ENCODE measurements at regions not wholly inside any gene's neighbourhood (a gene's known extent, or its start where the extent isn't known, plus 50 kb on each side); places are given as distances from the start of the nearest gene placed in this dataset.

DNA sequence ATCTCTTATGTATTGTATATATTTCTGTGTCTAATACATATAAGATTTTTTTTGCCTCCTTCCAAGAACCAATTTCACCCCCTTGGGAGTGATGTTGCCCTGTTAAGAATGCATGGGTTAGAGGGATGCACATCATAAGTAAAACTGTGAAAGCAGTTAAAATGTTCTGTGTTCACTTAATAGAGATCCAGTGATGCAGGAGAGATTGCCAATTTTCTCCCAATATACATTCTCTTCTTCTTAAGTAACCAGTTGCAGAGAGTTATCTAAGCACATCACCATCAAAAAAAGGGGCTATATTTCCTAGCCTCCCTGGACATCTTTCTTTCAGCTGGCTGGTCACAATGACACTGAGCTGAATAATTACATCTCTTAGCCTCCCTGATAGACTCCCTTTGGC lies 307.0 kb downstream of the OSTF1 start:
- no peak overlapping the region for H3K4me3 ChIP-seq (replicated peaks in 1 of 3; ENCODE audit: insufficient read depth in 1 of 3, low read depth in 2 of 3, low read length in 3 of 3)
- H2AFZ ChIP-seq (ENCODE audit: low read length): no peak overlapping the region
- intact Hi-C loops (cut with micrococcal nuclease; ENCODE audit: unreplicated experiment) (no loop called here), in situ Hi-C loops (cut with HindIII; ENCODE audit: extremely low pct_ligation_motif_present, low pct_unique_long_range_greater_than_20kb) (no loop called here)
- POLR2A ChIA-PET: no interaction called here
- H3K27me3 ChIP-seq (ENCODE audit: control insufficient read depth in 1 of 2, insufficient read depth in 2 of 2, low read length in 2 of 2): no peaks in the 10 kb centered on the region
- ATAC-seq: no peak
- no peak for FAIRE-seq
- H3K9ac ChIP-seq (ENCODE audit: insufficient read depth, low read depth, low read length): no peak overlapping the region
- no peak overlapping the region for H3K27ac ChIP-seq (ENCODE audit: extremely low read length, insufficient read depth, low read length)
- no peaks in the 10 kb centered on the region for H4K20me1 ChIP-seq (ENCODE audit: insufficient read depth, low read length)
- DNase-seq (ENCODE audit: low spot score): no peak
- no peaks in the 10 kb centered on the region for H3K36me3 ChIP-seq (replicated peaks in 1 of 2; ENCODE audit: control insufficient read depth in 1 of 2, insufficient read depth in 2 of 2, low read length in 2 of 2)
- no peak overlapping the region for H3K4me2 ChIP-seq (ENCODE audit: low read depth, low read length)
- no peaks in the 10 kb centered on the region for H3K9me3 ChIP-seq (ENCODE audit: low read length)
- no peaks in the 10 kb centered on the region for H3K4me1 ChIP-seq (ENCODE audit: insufficient read depth, low read length)
- no peaks in the 10 kb centered on the region for H3K79me2 ChIP-seq (ENCODE audit: insufficient read depth, low read length)
- no TSS peak for BruUV-seq (replicated peaks)
- no peak for TF ChIP-seq JDP2 (CRISPR knock-in tag; IDR thresholded peaks at IDR 0.05; ENCODE audit: borderline replicate concordance)
- no peak for TF ChIP-seq ZNF296 (CRISPR knock-in tag; conservative IDR thresholded peaks at IDR 0.05)
- TF ChIP-seq, protein P1, sequence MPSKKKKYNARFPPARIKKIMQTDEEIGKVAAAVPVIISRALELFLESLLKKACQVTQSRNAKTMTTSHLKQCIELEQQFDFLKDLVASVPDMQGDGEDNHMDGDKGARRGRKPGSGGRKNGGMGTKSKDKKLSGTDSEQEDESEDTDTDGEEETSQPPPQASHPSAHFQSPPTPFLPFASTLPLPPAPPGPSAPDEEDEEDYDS (CRISPR knock-in tag; IDR thresholded peaks at IDR 0.05): no peak
- TF ChIP-seq MED1 (CRISPR knock-in tag; IDR thresholded peaks at IDR 0.05): no peak
- TF ChIP-seq, protein P2, sequence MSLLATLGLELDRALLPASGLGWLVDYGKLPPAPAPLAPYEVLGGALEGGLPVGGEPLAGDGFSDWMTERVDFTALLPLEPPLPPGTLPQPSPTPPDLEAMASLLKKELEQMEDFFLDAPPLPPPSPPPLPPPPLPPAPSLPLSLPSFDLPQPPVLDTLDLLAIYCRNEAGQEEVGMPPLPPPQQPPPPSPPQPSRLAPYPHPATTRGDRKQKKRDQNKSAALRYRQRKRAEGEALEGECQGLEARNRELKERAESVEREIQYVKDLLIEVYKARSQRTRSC (CRISPR knock-in tag; IDR thresholded peaks at IDR 0.05; ENCODE audit: low read depth): no peak
- TF ChIP-seq ZNF576 (CRISPR knock-in tag; IDR thresholded peaks at IDR 0.05): no peak
- no peak for TF ChIP-seq SRF (IDR thresholded peaks at IDR 0.05; ENCODE audit: low read depth, low read length)
- CTCF ChIA-PET (ENCODE audit: low intra/inter-chr PET ratio, low total read pairs): no interaction called here

DNA sequence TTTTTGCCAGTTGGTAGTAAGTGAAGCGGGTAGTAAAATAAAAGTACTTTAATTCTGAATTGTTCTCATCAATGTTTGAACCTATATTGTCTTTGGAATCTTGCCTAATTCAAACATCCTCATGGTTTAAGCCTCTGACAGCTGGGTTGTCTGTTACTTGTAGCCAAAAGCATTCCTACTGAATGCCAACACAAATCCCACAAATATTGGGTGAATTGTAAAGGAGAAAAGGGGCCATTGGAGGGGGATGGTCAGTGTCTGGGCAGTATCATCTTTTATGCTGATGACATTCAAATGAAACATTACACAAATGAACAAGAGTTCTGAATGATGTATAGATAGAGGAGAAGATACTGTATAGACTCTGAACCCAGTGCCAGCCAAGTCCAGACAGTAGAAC lies 309.5 kb downstream of the OSTF1 start:
- no peaks in the 10 kb centered on the region for H4K20me1 ChIP-seq (ENCODE audit: insufficient read depth, low read length)
- DNase-seq (ENCODE audit: low spot score) (no peak), ATAC-seq (no peak), FAIRE-seq (no peak)
- TF ChIP-seq POLR2G (IDR thresholded peaks at IDR 0.05; ENCODE audit: low read depth, low read length) (no peak), ARID3A (IDR thresholded peaks at IDR 0.05; ENCODE audit: low read depth, low read length) (no peak), CREM (IDR thresholded peaks at IDR 0.05) (no peak), CREM (CRISPR knock-in tag; IDR thresholded peaks at IDR 0.05) (no peak), RELA (CRISPR knock-in tag; IDR thresholded peaks at IDR 0.05) (no peak)
- TF ChIP-seq, protein P3, sequence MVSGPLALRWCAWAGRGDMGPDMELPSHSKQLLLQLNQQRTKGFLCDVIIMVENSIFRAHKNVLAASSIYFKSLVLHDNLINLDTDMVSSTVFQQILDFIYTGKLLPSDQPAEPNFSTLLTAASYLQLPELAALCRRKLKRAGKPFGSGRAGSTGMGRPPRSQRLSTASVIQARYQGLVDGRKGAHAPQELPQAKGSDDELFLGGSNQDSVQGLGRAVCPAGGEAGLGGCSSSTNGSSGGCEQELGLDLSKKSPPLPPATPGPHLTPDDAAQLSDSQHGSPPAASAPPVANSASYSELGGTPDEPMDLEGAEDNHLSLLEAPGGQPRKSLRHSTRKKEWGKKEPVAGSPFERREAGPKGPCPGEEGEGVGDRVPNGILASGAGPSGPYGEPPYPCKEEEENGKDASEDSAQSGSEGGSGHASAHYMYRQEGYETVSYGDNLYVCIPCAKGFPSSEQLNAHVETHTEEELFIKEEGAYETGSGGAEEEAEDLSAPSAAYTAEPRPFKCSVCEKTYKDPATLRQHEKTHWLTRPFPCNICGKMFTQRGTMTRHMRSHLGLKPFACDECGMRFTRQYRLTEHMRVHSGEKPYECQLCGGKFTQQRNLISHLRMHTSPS (CRISPR knock-in tag; IDR thresholded peaks at IDR 0.05; ENCODE audit: low read depth): no peak
- no peaks in the 10 kb centered on the region for H3K9me3 ChIP-seq (ENCODE audit: low read length)
- no peak overlapping the region for H3K4me2 ChIP-seq (ENCODE audit: low read depth, low read length)
- no peak overlapping the region for H2AFZ ChIP-seq (ENCODE audit: low read length)
- no peak overlapping the region for H3K4me3 ChIP-seq (replicated peaks in 1 of 3; ENCODE audit: insufficient read depth in 1 of 3, low read depth in 2 of 3, low read length in 3 of 3)
- intact Hi-C loops (cut with micrococcal nuclease; ENCODE audit: unreplicated experiment): no loop called here
- H3K9ac ChIP-seq (ENCODE audit: insufficient read depth, low read depth, low read length): no peak overlapping the region
- 3% methylated on average over 1 of the region's 1 CpG for WGBS (ENCODE audit: low lambda C conversion rate)
- in situ Hi-C loops (cut with HindIII; ENCODE audit: extremely low pct_ligation_motif_present, low pct_unique_long_range_greater_than_20kb): no loop called here
- H3K79me2 ChIP-seq (ENCODE audit: insufficient read depth, low read length): no peaks in the 10 kb centered on the region
- no TSS peak for BruUV-seq (replicated peaks)
- ChIA-PET CTCF (ENCODE audit: low intra/inter-chr PET ratio, low total read pairs) (no interaction called here), POLR2A (no interaction called here)
- no peaks in the 10 kb centered on the region for H3K36me3 ChIP-seq (replicated peaks in 1 of 2; ENCODE audit: control insufficient read depth in 1 of 2, insufficient read depth in 2 of 2, low read length in 2 of 2)
- no peaks in the 10 kb centered on the region for H3K4me1 ChIP-seq (ENCODE audit: insufficient read depth, low read length)
- no peak overlapping the region for H3K27ac ChIP-seq (ENCODE audit: extremely low read length, insufficient read depth, low read length)
- no peaks in the 10 kb centered on the region for H3K27me3 ChIP-seq (ENCODE audit: control insufficient read depth in 1 of 2, insufficient read depth in 2 of 2, low read length in 2 of 2)
